Embryonic facial prominence (tissue), 1 donor: ENCODE measurements at regions not wholly inside any gene's neighbourhood (a gene's known extent, or its start where the extent isn't known, plus 50 kb on each side); places are given as distances from the start of the nearest gene placed in this dataset.
A peak's percentile ranks its signal among the peaks of the same experiment; 100 is the strongest.

ENCODE experiments used
- DNase-seq: peaks from one replicate; pipeline ENCODE4 v3.0.0-alpha.2; 2016; ENCODE audit errors: extremely low spot score

GRCh38 chr2:71864085-71864484 is 283.6 kb downstream of the CYP26B1 start:
- no peak for DNase-seq

DNA sequence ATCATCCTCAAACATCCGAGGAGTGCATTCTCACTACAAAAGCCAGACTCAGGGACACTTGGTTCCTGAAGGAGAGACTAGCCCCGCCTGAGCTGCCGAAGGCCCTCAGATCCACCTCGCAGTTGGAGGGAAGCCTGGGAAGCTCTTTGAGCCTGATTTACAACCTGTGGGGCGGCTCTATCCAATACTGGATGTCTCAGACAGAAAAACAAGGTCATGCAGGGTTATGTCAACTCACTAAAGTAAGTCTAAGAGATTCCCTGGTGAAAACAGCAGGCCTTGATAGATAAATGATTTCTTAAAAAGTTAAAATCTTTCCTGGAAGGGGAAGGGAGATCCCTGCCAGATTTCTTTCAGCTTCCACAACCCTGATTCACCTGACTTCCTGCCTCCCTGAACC is 284.3 kb downstream of the CYP26B1 start:
- DNase-seq: no peak

GRCh38 chr2:71862921-71863320 is 284.7 kb downstream of the CYP26B1 start:
- no peak for DNase-seq

GRCh38 chr2:71861186-71862160 is 286.2 kb downstream of the CYP26B1 start:
- DNase-seq: no peak

GRCh38 chr2:71860381-71860926 is 287.2 kb downstream of the CYP26B1 start:
- DNase-seq: no peak

- no peak for DNase-seq
These were observed 288.3 kb downstream of the CYP26B1 start for GRCh38 chr2:71859211-71859847.

- DNase-seq: no peak
These were observed 289.6 kb downstream of the CYP26B1 start for GRCh38 chr2:71858071-71858470.

DNA sequence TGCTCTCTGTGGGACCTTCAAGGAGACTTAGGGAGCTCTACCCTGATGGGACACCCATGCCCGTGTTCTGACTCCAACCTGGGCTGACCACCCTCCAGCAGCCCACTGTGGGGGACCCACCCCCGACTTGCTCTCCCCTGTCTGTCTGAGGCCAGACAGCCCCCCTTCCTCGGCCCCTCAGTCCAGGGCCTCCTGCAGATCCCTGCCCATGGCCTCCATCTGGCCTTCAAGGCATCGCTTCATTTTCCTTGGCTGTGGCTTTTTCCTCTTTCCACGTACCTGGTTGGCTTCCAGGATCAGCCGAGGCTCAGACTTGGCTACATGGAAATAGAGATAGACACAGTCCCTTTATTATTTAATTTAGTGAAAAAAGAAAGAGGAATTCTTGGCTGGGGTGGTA is 290.0 kb downstream of the CYP26B1 start:
- no peak for DNase-seq

- DNase-seq: peak; percentile 13
These were observed 290.7 kb downstream of the CYP26B1 start for GRCh38 chr2:71856773-71857525.

GRCh38 chr2:71853858-71854257 is 293.8 kb downstream of the CYP26B1 start:
- DNase-seq: no peak

GRCh38 chr2:71852141-71852711 is 295.4 kb downstream of the CYP26B1 start:
- DNase-seq: peak; percentile 49

DNA sequence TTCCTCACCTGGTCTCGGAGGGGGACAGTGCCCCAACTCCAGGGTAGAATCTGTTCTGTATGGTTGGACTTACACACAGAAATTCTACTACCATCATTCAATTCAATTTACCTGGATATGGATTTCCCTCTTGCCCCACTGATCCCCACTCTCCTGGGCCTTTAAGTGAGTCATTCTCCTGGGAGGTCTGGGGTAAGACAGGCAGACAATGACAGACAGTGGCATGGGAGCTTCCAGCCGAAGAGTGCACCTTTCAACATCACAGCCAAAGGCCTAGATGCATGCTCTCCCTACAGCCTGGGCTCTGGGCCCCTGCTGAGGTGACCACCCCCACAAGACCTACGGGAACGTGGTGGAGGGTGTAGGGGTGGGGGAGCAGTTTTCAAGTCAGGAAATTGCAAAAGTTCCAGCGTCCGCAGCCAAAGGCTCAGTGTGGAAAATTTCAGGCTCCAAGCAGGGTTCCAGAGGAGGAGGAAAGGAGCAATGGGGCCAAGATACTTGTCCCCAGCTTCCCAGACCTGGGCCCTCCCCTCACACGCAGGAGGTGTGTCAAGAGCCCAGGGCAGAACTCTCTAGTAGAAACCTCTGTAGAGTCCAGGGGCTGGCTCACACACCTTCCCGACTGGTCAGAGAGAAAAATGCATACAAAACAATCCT is 296.4 kb downstream of the CYP26B1 start:
- no peak for DNase-seq

GRCh38 chr2:71850306-71850801 is 297.3 kb downstream of the CYP26B1 start:
- no peak for DNase-seq

DNA sequence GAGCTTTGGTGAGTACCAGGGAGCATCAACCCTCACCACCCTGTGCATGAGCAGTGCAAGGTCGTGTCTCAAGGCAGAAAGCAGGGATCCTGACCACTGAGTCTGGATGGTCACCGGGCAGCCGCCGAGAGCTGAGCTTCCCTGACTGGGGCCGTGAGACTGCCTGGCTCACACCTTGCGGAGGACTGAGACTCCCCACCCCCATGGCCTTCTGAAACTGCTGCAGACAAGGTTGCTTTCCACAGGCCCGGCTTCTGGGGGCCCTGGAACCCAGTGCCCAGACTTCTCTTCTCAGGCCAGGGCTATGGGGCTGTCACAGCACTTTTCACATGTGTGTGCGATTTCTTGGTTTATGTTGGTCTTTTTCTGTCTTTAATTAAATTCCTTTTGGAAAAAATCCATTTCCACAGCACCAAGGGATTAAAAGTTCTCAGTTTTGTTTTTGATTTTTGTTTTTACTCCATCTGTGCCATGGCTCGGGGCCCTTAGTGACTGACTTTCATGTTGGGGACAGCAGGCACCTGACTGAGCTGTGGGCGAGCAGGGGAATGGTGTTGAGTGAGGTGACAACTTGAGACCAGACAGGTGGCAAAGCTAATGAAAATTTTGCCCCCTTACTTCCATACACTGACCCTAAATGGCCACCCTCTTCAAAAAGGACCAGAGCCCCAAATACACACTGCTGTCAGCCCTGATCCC is 297.9 kb downstream of the CYP26B1 start:
- DNase-seq: no peak

- no peak for DNase-seq
These were observed 298.6 kb downstream of the CYP26B1 start for GRCh38 chr2:71849111-71849510.

DNA sequence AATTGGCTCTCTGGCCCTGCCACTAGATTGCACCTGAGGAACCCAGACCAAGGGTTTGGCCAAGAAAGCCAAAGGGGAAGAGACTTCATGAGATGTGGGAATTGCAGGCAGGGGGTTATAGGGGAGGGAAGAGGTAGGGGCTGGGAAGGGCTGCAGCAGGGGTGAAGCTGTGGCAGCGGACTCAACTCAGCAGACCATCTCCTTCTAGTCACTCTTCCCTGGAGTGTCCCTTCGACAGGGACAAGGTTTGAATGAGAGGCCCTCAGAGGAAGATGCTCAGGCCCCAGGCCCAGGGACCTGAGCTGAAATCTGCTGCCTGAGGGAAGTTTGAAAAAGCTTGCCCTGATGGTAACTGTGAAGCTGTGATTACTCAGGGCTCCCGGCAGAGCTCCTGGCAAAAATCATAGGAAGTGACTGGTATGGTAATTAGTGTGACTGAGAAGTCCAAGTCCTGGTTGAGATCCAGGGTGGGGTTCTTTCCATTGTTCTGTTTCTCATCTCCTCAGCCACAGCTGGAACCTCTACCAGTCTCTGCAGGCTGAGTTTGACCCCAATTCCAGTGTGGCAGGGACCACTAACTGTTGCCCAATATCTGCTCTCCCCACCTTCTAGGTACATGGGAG is 300.9 kb downstream of the CYP26B1 start:
- no peak for DNase-seq

DNA sequence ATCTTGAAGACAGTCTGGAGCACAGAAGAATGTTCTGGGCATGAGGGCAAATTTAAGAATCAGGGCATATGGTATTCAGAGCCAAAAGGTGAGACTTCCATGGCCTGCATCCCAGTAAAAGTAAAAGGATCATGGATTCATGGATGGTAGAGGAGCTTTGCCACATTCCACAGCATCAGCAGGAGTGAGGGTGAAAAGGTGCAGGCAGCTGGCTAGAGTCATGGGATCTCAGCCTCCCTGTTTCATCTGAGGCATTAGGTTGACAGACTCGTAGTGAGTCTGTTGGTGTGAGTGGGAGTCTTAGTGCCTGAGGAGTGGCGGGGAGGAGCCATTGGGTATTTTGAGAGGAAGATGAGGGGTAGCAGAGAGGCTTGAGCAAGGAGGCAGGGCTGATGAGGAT is 301.6 kb downstream of the CYP26B1 start:
- DNase-seq: no peak

- DNase-seq: no peak
These were observed 302.7 kb downstream of the CYP26B1 start for GRCh38 chr2:71844967-71845366.

DNA sequence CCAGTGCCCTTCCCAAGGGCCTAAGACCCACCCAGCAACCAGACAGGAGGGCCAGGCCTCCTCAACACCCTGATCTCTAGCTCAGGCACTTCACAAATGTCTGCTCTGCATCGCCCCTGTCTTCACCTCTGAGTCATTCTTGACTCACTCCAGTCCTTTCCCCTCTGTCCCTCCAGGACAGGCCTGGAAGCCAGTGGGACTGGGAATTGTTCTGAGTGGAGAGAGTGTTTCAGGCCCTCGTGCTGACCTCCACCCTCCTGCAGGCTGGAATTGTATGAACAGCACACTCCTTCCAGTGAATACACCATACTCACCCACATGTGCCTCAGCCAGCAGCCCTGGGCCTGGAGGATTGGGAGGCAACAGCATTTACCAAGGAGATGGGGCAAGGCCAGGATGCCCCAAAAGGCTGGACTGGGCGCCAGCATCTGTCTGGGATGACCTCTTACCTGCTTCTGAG is 304.2 kb downstream of the CYP26B1 start:
- no peak for DNase-seq

GRCh38 chr2:71842744-71843143 is 304.9 kb downstream of the CYP26B1 start:
- no peak for DNase-seq
